ENCODE measurements at regions not wholly inside any gene's neighbourhood (a gene's known extent, or its start where the extent isn't known, plus 50 kb on each side); places are given as distances from the start of the nearest gene placed in this dataset.

GRCh38 chr7:1288996-1289551 lies 56.4 kb downstream of the UNCX start:
- no peak for TF ChIP-seq CTCF (IDR thresholded peaks at IDR 0.05; ENCODE audit: borderline replicate concordance, extremely low read depth, low read length, poor library complexity, severe bottlenecking)
- no peak for TF ChIP-seq EZH2 (IDR thresholded peaks at IDR 0.05; ENCODE audit: borderline replicate concordance, low read depth, low read length, severe bottlenecking)

Data from DND-41 (cell line).